ENCODE measurements at regions not wholly inside any gene's neighbourhood (a gene's known extent, or its start where the extent isn't known, plus 50 kb on each side); places are given as distances from the start of the nearest gene placed in this dataset.
"Not testable (repeated sequence)": the region's sequence is repeated elsewhere in the genome, so short reads cannot be mapped to it uniquely, and the experiment has no call there.

DNA sequence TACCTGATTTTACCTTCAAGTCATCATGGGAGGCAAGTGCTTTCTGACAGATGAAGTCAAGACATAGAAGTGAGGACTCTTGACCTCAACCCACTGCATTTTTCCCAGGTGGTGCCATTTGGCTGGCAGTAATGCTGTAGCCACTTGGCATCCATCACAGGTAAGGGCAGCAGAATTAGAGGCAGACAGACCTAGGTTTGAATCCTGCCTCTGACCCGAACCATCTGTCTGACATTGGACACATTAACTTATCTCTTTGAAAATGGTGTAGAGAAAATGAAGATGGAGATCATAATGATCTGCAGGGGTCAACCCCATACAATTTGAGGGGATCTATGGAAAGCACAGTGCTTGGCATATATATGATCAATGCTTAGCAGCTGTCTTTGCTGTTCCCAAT is 505.5 kb downstream of the NPIPA7 start:
- FAIRE-seq: no peak

DNA sequence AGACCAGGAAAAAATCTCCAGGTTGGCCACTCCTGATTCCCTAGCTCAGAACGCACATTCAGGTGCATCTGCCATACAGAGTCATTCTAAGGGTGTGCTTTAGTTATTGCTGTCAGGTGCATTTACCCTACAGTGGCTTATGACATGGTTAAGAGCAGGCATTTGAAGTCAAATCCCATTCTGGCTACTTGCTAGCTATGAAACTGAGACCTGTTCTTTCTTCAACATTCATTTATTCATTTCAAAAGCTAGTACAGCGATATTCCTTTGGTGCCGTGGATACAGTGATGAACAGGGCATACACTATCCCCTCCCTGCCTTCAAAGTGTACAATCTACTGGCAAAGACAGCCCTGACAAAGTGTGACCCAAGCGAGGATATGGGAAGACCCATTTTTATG is 508.3 kb downstream of the NPIPA7 start:
- no peak for FAIRE-seq

DNA sequence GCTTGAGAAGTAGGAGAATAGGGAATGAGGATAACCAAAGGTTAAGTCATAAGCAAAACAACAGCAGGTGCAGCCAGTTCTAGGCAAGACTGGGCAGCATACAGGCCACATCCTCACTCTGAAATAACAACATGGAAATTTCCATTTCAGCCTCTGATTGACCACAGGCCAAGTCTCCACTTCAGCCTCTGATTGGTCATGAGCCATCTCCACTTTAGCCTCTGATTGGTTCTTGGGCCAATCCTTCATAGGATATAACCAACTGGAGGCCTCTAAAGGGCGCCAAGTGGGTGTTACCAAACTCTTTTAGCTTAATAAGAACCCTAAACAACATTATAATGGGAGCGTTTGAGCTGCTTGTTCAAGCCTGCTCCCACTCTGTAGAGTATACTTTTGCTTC is 512.0 kb downstream of the NPIPA7 start:
- FAIRE-seq: no peak

DNA sequence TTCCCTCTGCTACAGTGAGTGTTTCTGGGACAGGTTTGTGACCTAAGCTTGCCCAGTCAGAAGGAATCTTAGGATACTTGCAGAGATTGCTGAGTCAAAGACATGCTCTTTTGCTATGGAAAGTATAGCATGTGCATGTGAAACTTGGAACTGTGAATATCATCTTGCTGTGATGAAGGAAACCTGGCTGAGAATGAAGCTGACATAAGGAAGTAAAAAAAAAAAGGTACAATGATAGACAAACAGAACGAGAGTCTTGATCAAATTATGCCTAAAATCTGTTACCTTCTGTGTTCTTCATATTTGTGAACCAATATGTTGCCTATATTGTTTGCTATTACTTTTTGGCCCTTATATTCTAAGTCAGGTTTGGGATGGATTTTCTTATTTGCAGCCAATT is 525.7 kb downstream of the NPIPA7 start:
- FAIRE-seq: no peak

DNA sequence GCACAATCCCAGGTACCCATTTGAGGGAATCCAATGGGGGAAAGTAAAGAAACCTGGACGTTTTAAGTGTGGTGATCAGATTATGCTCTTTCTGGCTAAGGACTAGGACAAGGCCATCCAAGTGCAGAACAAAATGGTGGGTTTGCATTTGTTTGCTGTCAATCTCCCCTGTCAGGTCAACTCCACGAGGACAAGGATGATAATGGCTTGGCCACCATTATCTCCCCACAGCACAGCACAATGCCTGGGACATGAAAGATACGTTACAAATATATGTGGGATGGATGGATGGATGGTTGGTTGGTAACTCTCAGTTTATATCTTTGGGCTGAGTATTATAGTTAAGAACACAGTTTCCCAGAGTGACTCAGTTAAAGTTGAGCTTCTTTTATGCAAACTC is 526.9 kb downstream of the NPIPA7 start:
- no peak for FAIRE-seq

DNA sequence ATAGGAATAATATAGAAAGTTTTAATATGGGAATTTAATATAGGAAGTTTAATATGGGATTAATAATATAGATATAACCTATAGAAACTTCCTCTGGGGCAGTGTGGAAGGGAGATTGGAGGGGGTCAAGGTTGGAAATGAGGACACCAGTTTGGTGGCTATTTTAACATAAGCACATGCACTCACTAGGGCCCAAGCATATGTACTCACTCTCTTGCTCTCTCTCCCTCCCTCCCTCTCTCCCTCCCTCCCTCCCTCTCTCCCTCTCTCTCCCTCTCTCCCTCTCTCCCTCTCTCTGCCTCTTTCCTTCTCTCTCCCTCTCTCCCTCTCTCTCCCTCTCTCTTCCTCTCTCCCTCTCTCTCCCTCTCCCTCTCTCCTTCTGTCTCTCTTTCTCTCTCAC is 528.1 kb downstream of the NPIPA7 start:
- FAIRE-seq: no peak

DNA sequence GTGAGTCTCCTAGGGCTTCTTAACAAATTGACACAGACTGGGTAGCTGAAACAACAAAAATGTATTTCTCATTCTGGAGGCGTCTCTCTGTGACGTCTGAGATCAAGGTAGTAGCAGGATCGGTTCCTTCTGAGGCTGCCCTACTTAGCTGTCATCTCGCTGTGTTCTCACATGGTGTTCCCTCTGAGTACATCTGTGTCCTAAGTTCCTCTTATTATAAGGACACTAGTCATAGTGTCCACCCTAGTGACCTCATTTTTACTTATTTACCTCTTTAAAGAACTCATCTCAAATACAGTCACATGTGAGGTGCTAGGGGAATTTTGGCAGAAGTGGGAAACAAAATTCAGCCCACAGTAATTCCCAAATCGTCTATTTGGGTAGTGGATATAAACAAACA is 529.1 kb downstream of the NPIPA7 start:
- no peak for FAIRE-seq

DNA sequence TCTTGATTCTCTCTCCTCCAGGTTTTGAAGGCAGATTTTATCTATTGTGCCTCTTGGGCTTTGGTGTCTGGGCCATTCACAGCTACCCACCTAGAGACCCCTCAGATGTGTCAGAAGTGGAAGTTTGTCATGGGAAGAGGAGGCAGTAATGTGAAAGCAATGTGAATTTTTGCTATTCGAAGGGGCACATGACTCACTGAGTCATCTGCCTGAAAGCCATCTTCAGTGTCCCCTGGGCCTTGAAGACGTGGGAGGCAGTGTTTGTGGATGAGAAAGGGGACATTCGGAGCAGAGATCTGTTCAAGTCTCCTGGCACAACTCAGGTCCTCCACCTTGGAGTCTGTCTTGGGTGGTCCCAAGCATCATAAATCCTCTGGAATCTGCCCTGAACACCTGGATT is 530.2 kb downstream of the NPIPA7 start:
- FAIRE-seq: no peak

DNA sequence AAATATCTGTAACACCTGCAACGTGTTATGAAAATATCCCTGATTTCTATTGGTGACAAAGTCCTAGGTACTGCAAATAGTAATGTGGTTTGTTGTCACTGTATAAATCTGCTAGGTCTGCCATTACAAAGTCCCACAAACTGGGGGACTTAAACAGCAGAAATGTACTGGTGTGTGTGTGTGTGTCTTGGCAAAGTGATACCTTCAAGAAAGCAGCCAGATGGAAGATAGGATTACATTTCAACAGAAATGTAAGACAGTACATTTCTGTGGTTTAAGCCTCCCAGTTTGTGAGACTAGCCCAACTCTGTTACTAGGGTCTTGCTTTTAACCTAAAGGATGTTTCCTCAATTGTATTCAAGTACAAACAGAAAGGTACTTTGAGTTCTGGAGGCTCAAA is 531.7 kb downstream of the NPIPA7 start:
- no peak for FAIRE-seq

DNA sequence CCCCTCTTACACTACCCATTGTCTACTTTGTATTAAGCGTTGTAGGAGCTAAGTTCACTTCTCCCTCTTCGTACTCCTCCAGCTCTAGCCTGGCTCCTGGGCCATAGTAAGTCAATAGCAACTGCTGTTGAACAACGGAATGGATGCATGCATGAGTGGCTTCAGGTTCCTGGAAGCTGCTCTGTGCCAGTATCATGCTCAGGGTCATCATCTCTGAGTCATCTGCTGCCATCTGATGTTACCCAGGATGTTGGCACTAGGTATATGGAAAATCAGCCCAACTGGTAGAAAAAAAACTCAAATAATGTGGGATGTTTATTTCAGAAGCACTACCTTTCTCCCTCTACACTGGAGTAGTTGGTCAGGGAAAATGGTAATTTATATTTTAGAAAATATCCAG is 536.8 kb downstream of the NPIPA7 start:
- no peak for FAIRE-seq

DNA sequence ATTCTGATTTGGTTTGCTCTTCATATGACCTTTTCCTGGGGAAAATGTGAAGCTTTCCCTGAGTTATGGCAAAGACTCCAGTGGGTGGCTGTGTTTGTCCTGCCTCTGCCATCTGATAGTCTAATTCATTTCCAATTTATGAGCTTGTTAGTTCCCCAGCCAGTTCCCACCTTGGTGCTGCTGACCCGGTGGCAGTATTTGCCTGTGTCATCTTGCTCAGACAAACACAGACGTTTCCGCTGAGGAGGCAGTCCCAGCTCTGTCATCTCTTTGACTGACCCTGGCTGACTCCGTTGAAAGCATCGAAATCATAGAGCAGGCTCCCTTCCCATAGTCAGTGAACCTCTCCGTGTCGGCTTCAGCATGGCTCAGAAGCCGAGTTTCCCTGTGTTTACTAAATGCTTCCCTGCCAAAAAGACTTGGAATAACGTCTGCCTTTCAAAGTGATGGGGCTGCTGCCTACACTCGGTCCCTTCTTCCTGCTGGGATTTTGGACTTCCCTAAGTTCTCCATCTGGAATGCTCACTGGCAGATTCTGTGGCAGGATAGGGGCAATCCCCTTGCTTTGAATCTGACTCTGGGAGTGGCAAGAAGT is 538.3 kb downstream of the NPIPA7 start:
- no peak for FAIRE-seq

DNA sequence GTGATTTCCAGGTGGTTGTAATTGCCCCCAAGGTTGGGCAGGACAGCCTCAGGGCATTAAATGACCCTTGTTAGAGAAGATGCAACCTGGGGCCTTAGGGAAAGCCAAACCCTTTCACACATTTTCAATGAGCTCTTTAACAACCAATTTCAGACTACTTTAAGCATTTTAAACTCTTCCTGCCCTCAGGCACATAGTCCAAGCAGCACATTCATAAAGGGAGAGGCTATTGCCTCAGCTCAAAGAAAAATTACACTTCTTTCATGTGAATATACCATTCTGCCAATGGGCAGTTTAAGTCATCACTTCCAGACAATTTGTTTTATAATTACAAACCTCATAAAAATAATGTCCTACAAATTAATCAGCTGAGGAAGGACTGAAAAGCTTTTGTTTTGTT is 544.5 kb downstream of the NPIPA7 start:
- no peak for FAIRE-seq

DNA sequence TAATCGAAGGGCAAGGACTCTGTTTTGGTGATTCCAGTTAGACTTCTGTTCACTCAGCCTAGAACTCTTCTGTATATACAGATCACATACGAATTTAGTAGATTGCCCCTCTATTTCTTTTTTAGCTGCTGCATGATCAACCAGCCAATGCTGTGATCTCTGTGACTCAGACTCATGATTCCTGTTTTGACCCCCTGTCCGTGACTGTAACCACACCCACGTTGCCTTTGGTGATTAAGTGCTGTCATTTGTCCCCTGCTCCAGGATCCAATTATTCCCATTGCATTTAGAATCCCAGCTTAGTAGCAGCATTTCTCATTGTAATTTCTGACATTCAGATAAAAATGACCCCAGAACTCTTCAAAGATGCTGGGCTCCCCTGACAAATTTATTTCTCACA is 545.7 kb downstream of the NPIPA7 start:
- FAIRE-seq: no peak

DNA sequence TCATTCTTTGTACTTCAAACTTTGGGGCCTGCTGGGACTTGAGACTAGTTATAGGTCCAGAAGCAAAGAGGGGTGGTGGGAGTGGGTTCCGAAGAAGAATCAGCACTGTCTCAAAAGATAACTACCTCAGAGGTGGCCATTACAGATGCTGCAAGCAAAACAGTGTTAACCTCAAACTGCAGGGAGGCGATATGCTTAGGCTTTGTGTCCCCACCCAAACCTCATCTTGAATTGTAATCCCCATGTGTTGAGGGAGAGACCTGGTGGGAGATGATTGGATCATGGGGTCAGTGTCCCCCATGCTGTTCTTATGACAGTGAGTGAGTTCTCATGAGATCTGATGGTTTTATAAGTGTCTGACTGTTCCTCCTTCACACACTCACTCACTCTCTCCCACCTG is 545.3 kb downstream of the XYLT1 start:
- no peak for FAIRE-seq

DNA sequence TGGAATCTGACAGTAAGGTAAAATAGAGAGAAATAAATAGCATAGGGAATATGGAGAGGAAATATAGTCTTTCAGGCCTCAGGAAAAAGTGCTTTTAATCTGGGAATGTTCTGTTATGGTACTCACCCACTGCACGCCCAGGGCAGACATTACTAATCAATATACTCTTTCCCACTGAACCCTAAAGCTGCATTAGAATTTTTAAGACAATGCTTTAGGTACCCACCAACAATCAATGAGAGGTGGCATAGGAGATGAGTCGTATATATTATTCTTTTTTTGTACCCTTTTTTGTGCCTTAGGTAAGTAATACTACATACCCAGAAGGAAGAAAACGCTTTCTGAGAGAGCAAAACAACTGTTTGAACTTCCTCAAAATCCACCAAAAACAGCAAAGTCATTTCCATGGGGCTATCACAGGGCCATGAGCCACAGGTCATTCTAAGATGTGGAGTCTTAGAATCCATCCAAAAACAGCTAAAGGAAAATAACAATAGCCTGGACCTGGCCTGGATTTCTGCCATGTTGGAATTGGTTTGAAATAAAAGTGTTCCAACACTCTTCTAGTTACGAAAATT is 542.1 kb downstream of the XYLT1 start:
- FAIRE-seq: no peak

DNA sequence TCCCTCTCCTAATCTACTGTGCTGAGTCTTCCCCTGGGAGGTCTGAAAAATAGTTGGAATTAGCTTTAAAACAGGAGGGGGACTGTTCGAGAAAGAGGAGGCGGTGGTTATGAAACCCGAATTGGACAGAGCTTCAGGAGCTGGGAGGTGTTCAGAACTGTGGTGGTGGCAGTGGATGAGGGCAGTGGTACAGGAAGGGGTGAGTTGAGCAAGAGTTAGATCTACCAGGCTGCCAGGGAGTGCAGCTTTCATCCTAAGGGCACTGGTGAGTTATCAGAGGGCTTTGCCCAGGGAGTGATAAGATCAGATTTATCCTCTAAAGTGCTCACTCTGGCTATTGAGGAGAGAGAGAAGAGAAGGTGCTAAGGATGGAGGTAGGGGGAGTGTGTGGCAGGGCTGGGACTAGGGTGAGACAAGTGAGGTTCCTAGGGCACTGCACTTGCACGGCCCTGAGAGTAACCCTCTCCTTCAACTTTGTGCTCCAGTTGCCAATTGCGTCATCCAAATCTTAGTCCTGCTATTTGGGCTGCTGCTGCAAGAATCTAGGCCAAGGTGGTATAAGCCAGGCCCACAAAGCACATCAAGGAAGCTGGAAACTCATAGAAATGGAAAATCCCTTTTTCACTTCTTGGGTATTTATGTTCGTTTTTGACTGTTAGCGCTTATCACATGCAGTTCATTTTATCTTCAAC is 540.3 kb downstream of the XYLT1 start:
- no peak for FAIRE-seq

DNA sequence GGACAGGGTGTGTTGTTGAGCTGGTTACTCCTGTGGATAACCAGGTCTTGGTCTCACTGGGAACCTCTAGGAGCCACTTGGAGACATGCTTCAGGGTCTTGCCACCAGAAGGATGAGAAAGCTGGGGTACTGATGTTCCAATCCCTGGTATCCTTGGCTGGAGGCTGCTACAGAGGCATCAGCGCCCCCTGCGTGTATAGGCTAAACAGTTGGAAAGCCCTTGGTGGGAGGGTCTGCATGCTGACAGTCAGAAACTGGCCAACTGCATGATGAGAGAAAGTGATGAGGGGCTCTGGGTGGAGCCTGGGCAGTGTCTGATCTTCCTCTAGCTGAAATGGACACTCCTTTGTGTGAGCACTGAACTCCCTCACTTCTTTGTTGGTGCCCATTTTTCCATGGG is 536.9 kb downstream of the XYLT1 start:
- no peak for FAIRE-seq

DNA sequence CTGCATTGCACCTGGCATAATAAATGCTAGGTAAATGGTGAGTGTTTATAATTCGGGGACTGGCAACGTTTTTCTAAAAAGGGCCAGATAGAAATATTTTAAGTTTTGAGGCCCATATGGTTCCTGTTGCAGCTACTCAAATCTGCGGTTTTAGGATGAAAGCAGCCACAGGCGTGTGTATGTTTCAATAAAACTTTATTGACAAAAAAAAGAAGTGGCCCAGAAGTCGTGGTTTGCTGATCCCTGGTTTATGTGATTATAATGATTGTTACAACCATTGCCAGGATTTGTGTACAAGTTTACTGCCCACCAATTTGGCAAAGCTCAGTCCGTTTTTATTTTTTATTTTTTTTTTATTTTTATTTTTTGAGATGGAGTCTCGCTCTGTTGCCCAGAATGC is 536.1 kb downstream of the XYLT1 start:
- no peak for FAIRE-seq

DNA sequence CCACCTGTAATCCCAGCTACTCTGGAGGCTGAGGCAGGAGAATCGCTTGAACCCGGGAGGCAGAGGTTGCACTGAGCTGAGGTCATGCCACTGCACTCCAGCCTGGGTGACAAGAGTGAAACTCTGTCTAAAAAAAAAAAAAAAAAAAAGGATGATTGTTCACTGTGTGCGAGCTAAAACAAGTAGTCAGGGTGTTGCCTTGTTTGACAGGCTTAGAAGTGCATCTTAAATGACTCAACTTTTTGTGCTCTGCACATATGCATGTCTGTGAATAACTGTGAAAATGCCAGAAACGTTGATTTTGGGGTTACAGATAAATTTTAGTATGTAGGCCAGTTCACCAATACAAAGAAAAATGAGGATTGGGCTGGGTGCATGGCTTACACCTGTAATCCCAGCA is 534.9 kb downstream of the XYLT1 start:
- FAIRE-seq: not testable (repeated sequence)

DNA sequence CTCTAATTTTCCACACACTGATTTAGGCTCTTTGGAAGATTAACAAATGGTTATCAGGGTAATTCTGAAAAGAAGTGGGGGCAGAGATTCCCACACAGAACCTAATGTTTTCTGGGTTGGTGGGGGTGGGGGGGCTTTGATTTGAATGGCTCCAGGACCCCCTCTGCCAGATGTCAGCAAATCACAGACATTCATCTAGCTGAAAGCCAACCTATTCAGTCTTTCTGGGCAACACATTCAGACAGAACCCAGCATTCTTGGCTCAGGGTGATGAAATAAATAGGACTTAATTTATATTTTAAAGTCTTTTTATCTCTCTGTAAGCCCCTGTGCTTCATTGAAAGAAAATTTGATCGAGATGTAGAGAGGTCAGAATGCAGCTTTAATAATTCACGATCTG is 533.2 kb downstream of the XYLT1 start:
- no peak for FAIRE-seq

DNA sequence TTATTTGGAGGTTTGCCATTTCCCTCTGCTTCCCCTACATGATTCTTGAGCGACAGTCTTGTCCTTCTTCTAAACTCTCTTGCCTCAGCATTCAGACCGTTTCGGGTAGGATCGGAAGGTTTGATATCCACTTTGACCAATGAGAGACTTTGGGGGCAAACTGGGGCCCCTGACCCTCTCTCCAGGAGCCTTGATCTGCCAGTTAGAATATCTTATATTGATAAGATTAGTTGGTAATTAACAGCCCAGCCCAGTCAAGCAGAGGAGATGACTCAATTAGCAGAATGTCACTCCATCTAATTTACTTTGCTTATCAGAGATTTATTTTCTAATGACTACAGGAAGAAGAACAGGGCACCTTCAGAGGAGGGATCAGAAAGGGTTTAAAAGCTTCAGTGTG is 532.8 kb downstream of the XYLT1 start:
- FAIRE-seq: no peak

DNA sequence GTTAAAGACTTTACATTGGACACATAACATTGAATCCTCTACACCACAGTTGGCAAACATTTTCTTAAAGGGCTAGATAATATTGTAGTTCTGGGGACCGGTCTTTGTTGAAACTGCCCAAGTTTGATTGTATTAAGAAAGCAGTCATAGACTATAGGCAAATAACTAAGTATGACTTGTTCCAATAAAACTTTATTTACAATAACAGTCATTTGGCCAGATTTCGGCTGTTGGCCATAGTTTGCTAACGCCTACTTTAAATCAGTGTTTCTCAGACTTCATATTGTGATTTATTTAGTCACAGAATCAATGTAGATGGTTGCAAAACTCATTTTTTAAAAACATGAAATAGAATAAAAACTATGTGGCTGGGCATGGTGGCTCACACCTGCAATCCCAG is 531.8 kb downstream of the XYLT1 start:
- FAIRE-seq: no peak

DNA sequence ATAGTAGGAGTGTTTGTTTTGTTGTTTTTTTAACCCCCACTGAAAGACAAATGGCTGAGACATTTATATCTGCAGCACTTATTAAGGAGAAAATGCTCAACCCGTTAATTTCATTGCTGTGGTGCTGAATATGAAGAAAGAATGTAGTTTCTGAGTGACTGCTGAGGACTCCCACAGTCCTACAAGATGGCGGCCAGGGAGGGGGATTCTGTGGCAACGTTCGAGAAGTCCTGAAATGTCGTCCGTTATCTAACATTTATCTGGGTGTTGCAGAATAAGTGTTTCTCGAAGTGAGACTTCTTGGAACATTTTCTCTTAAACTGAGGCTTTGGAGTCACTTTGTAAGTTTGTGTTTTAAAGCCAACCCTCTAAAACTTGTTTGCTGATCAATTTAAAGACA is 530.4 kb downstream of the XYLT1 start:
- FAIRE-seq: no peak

DNA sequence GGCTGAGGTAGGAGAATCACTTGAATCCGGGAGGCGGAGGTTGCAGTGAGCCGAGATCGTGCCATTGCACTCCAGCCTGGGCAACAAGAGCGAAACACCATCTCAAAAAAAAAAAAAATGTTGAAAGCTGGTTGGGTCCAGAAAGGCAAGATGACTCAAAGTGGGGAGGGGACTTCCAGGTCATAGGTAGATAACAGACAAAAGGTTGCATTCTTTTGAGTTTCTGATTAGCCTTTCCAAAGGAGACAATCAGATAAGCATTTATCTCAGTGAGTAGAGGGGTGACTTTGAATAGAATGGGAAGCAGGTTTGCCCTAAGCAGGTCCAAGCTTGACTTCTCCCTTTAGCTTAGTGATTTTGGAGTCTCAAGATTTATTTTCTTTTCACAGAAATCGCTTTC is 527.9 kb downstream of the XYLT1 start:
- not testable (repeated sequence) for FAIRE-seq

DNA sequence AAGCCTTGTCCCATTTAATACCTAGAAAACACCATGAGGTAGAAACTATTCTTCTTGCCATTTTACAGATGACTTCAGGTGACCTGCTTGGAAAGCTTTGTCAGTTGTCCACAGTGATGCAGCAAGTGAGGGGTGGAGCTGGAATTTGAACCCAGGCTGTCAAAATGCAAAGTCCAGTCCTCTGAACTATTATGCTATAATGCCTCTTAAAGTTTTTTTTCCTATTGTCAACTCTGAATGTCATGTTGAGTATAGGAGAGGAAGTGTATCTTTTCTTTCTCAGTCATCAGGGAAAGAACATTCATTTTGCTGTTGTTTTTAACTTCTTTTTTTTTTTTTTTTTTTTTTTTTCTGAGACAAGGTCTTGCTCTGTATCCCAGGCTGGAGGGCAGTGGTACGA is 525.6 kb downstream of the XYLT1 start:
- no peak for FAIRE-seq

Measured in G401.6 (cell line).